NCI-H226 (cell line): ENCODE measurements at regions not wholly inside any gene's neighbourhood (a gene's known extent, or its start where the extent isn't known, plus 50 kb on each side); places are given as distances from the start of the nearest gene placed in this dataset.
"Not testable (repeated sequence)": the region's sequence is repeated elsewhere in the genome, so short reads cannot be mapped to it uniquely, and the experiment has no call there.

Experiments
- DNase-seq: peaks from one replicate; pipeline ENCODE4 v3.0.0-alpha.2; 2015

GRCh38 chr5:67864335-67864734 lies 351.2 kb upstream of the PIK3R1 start:
- DNase-seq: not testable (repeated sequence)

- DNase-seq: no peak
Observed at GRCh38 chr5:67858471-67859031, 357.0 kb upstream of the PIK3R1 start.

- DNase-seq: no peak
Observed at GRCh38 chr5:67857502-67857901, 358.1 kb upstream of the PIK3R1 start.

GRCh38 chr5:67855523-67855922 lies 360.0 kb upstream of the PIK3R1 start:
- no peak for DNase-seq

- not testable (repeated sequence) for DNase-seq
Observed at GRCh38 chr5:67850906-67851305, 364.6 kb upstream of the PIK3R1 start.

DNA sequence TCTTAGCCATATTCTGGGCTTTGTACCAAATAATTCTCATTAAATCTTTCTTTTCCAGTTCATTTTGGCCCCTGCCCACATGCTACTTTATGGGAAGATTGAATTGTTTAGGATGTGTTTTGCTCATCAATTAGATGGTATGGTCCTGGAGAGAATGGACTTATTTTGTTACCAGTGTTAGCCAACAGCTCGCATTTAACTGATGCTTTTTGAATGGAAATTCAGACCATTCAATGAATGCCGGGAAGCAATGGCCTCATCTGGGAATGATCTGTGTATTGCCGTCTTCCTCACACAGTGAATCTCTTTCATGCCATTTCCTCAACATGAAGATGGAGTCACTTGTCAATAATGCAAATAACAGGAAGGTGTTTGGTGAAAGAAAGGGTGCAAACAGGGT lies 370.6 kb upstream of the PIK3R1 start:
- no peak for DNase-seq

GRCh38 chr5:67842806-67843205 lies 372.8 kb upstream of the PIK3R1 start:
- no peak for DNase-seq

- DNase-seq: not testable (repeated sequence)
Observed at GRCh38 chr5:67837225-67837624, 378.3 kb upstream of the PIK3R1 start.

DNA sequence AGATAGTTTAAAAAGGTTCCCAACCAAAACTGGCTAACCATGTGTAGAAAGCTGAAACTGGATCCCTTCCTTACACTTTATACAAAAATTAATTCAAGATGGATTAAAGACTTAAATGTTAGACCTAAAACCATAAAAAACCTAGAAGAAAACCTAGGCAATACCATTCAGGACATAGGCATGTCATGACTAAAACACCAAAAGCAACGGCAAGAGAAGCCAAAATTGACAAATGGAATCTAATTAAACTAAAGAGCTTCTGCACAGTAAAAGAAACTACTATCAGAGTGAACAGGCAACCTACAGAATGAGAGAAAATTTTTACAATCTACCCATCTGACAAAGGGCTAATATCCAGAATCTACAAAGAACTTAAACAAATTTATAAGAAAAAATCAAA lies 379.1 kb upstream of the PIK3R1 start:
- DNase-seq: not testable (repeated sequence)

GRCh38 chr5:67831048-67831447 lies 384.5 kb upstream of the PIK3R1 start:
- no peak for DNase-seq

- no peak for DNase-seq
Observed at GRCh38 chr5:67827541-67827940, 388.0 kb upstream of the PIK3R1 start.

GRCh38 chr5:67824852-67825251 lies 390.7 kb upstream of the PIK3R1 start:
- DNase-seq: no peak

DNA sequence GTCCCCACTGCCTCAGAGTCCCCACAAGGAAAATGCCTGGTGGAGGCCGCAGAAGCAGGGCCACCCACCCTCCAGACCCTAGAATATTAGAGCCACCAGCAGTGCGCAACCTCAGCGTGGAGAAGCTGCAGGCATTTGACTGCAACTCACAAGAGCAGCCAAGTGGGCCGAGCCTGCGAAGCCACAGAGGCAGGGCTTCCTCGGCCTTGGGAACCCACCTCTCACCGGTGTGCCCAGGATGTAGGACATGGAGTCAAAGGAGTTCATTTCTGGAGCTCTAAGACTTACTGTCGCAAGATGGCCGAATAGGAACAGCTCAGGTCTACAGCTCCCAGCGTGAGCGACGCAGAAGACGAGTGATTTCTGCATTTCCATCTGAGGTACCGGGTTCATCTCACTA lies 397.9 kb upstream of the PIK3R1 start:
- DNase-seq: no peak

DNA sequence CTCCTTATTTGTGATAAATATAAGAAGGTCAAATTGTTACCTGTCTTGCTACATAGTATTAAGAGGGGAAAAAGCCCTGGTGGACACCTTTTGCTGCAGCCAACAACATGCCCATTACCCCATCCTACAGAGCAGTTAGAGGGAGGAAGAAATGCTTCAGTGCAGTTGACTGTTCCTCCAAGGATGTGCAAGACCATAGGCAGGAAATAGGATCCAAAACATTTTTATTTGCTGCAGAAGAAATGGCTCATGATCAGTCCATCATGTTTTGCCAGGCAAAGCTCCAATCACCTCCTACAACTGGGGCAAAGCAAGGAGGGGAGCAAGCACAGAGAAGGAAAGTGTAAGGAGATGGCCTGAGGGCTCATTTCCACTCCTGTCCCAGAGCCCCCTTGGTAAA lies 399.1 kb upstream of the PIK3R1 start:
- DNase-seq: peak; percentile 13

- peak; percentile 39 for DNase-seq
Observed at GRCh38 chr5:67815455-67816391, 399.8 kb upstream of the PIK3R1 start.

DNA sequence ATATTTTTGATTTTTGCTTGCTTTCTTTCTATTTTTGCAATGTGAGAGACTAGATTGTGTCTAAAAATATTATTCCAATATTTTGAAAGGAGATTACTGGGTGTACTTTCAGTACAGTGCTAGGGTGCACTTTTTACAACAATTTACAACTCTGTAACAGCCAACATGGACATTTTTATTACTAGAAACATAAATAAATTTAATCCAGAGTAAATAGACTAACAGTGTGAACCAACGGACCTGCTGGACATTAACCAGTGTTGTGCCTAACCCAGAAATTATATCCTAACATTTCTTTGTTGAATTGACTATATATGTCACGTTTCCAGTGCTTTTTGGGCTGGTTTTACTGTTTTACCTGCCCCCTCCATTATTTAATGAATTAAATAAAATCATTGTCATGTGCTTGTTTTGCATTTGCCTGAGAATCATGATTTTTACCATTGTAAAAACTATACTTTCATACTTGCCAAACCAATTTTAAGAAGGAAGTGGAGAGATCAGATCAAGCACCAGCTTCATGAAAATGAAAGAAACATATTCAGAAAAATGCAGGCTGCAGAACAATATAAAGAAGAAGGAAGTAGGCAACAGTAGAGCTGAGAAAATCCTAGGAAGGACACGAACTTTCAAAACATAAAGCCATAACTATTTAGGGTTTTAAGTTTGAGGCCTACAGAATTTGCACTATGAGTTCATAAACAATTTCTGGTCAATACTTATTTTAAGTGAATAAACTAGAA lies 400.8 kb upstream of the PIK3R1 start:
- DNase-seq: no peak

DNA sequence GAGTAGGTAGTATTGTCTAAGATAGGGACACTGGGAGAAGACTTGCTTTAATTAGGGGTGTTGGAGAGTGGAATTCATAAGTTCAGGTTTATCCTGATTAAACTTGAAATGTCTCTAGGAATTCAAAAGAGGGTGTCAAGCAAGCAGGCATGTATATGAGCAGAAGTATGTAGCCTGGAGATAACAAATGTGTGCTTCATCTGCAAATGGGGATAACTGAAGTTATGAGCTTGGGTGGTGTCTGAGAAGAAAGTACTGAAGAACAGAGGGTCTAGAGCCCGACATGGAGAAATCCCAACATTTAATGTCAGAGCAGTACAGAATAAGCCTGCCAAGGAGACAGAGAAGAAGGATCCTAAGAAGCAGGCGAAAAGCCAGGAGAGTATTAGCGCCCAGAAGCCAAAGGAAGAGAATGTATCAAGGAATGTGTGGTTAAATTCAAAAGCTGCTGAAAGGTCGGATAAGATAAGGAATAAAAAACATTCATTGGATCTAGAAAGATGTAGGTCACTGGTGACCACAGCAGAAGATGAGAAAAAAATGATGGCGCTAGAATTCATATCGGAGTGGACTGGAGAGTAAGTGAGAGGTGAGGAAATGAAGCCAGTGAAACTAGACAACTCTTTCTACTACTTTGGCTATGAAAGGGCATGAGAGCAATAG lies 401.5 kb upstream of the PIK3R1 start:
- DNase-seq: peak; percentile 82

DNA sequence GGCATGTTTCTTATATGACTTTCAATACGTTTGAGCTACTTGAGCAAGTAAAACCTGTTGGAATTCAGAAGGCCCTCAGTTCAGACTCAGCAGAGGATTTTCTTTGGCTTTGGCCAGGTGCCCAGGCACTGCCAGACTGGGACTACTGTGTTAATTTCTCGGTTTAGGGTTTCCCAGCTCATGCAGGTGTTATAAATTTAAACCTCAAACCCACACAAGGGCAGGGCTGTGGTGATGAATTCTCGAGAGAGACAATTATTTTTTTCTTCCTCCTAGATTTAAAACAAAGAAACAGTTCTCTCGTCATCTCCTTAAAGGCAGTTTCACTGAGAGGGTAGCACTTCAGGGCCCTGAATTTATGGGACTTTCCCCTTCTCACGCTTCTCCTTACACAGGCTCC lies 406.0 kb upstream of the PIK3R1 start:
- DNase-seq: no peak

- DNase-seq: no peak
Observed at GRCh38 chr5:67808340-67808739, 407.2 kb upstream of the PIK3R1 start.

DNA sequence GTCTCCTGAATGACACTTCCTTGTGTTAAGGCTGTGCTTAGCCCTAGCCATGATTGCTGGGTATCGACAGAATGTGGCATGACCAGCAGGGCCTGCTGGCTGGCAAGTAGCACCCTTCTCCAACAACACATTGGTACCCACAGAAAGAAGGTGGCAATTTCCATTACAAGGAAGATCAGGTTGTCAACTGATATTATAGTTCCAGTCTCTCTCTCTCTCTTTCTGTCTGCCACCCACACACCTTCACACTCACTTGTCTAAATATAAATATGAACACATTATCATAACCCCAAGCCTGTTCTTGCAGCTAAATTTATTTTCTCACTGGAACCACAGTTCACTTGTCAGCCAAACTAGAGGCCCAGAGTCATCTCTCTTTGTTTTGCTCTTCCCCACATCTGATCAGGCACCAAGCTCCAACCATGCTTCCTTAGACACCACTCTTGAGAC lies 408.1 kb upstream of the PIK3R1 start:
- no peak for DNase-seq

GRCh38 chr5:67806654-67807438 lies 408.7 kb upstream of the PIK3R1 start:
- DNase-seq: no peak

- DNase-seq: no peak
Observed at GRCh38 chr5:67805666-67806348, 409.7 kb upstream of the PIK3R1 start.
